Vagina (tissue), 2 donors: ENCODE measurements at regions not wholly inside any gene's neighbourhood (a gene's known extent, or its start where the extent isn't known, plus 50 kb on each side); places are given as distances from the start of the nearest gene placed in this dataset.

Experiments
- DNase-seq, 2 donors: peaks; one replicate each; pipeline ENCODE4 v3.0.0-alpha.2; 2017; ENCODE audit errors: extremely low spot score in 2 of 2
- H3K27ac ChIP-seq: fragments of 200-600 bp; sonication (generic); one replicate; pipeline ENCODE4 v1.5.1; 2019
- H3K27me3 ChIP-seq: fragments of 200-600 bp; sonication (generic); one replicate; pipeline ENCODE4 v1.5.1; 2019
- H3K36me3 ChIP-seq, 2 donors: fragments of 200-600 bp; sonication (generic); one replicate each; pipeline ENCODE4 v1.5.1; 2017 to 2019
- H3K4me1 ChIP-seq: fragments of 200-600 bp; sonication (generic); one replicate; pipeline ENCODE4 v1.5.1; 2019
- H3K4me3 ChIP-seq, 2 donors: fragments of 200-600 bp; sonication (generic); 1 replicate in 1 of 2; 2 replicates in 1 of 2; pipeline ENCODE4 v1.5.1; 2016 to 2019
- H3K9me3 ChIP-seq: fragments of 200-600 bp; sonication (generic); one replicate; pipeline ENCODE4 v1.5.1; 2019
- POLR2A ChIP-seq, 2 donors: fragments of 450-650 bp; IDR thresholded peaks; one replicate each; pipeline ENCODE4 v1.6.1; 2017; ENCODE audit warnings: antibody characterized with exemption in 2 of 2, mild to moderate bottlenecking in 2 of 2, moderate library complexity in 2 of 2
- POLR2AphosphoS5 ChIP-seq, 2 donors: sonication (generic); formaldehyde crosslinking; IDR thresholded peaks; one replicate each; pipeline ENCODE4 v1.9.0; 2017; ENCODE audit warnings: antibody characterized with exemption in 2 of 2, mild to moderate bottlenecking in 2 of 2, low read depth in 1 of 2; ENCODE audit not compliant: insufficient read depth in 1 of 2
- intact Hi-C: fragments of 100-400 bp; cut with DNase I; formaldehyde crosslinking; loops from one replicate; pipeline ENCODE4 v1.15.1; 2023
- TF ChIP-seq, protein P1 (sequence below), 3 experiments: fragments of 450-650 bp in 2 of 3; fragments of 200-600 bp in 1 of 3; sonication (generic) in 1 of 3; IDR thresholded peaks; one replicate each; pipeline ENCODE4 v1.5.1; 2017 to 2019; ENCODE audit warnings: antibody characterized with exemption in 3 of 3, mild to moderate bottlenecking in 2 of 3, moderate library complexity in 2 of 3

GRCh38 chr1:68551459-68551858 lies 54.6 kb upstream of the DEPDC1 start:
- intact Hi-C loops = no loop called here
- H3K4me1 ChIP-seq = no peaks in the 10 kb centered on the region
- no peak overlapping the region for H3K4me3 ChIP-seq
- H3K27me3 ChIP-seq = no peaks in the 10 kb centered on the region
- TF ChIP-seq POLR2A (IDR thresholded peaks at IDR 0.05) = no peak
- TF ChIP-seq, protein P1, sequence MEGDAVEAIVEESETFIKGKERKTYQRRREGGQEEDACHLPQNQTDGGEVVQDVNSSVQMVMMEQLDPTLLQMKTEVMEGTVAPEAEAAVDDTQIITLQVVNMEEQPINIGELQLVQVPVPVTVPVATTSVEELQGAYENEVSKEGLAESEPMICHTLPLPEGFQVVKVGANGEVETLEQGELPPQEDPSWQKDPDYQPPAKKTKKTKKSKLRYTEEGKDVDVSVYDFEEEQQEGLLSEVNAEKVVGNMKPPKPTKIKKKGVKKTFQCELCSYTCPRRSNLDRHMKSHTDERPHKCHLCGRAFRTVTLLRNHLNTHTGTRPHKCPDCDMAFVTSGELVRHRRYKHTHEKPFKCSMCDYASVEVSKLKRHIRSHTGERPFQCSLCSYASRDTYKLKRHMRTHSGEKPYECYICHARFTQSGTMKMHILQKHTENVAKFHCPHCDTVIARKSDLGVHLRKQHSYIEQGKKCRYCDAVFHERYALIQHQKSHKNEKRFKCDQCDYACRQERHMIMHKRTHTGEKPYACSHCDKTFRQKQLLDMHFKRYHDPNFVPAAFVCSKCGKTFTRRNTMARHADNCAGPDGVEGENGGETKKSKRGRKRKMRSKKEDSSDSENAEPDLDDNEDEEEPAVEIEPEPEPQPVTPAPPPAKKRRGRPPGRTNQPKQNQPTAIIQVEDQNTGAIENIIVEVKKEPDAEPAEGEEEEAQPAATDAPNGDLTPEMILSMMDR (IDR thresholded peaks at IDR 0.05) = no peak
- TF ChIP-seq POLR2AphosphoS5 (IDR thresholded peaks at IDR 0.05; ENCODE audit: insufficient read depth in 1 of 2, low read depth in 1 of 2) = no peak
- no peak for DNase-seq
- H3K27ac ChIP-seq = no peak overlapping the region
- no peaks in the 10 kb centered on the region for H3K9me3 ChIP-seq
- H3K36me3 ChIP-seq = no peaks in the 10 kb centered on the region

DNA sequence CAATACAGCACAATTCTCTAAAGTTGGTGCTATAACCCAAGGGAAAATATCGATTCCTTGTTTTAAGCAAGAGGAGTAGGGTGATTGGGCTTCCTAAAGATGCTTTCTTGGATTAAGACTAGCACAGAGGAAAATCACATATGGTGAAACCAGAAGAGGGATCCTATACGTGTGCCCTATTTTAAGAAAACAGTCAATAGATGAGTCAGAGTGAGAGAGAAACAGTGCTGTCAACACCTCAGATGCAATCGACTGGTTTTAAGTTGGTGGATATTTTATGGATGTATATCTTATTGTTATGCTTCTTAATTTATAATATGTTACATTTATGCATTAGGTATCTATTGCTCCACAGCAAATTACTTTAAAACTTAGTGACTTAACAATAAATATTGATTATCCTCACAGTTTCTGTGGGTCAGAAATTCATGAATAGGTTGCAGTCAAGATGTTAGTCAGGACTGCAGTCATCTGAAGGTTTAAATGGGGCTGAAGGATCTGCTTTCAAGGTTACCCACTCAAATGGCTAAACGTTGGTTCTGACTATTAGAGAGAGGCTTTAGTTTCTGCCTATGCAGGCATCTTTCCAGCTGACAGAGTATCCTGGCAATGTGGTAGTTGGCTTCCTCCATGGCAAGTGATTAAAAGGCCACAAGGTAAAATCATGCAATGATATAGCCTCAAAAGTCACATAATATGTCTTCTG lies 61.6 kb upstream of the DEPDC1 start:
- Histone ChIP-seq H3K9me3 (no peaks in the 10 kb centered on the region), H3K4me3 (no peak overlapping the region), H3K27me3 (no peaks in the 10 kb centered on the region), H3K36me3 (no peaks in the 10 kb centered on the region), H3K4me1 (no peaks in the 10 kb centered on the region), H3K27ac (no peak overlapping the region)
- no peak for DNase-seq
- TF ChIP-seq, protein P1 (IDR thresholded peaks at IDR 0.05) = no peak
- TF ChIP-seq POLR2AphosphoS5 (IDR thresholded peaks at IDR 0.05; ENCODE audit: insufficient read depth in 1 of 2, low read depth in 1 of 2) = no peak
- no peak for TF ChIP-seq POLR2A (IDR thresholded peaks at IDR 0.05)
- intact Hi-C loops = no loop called here

- no peaks in the 10 kb centered on the region for H3K27me3 ChIP-seq
- no peaks in the 10 kb centered on the region for H3K9me3 ChIP-seq
- H3K4me3 ChIP-seq = no peak overlapping the region
- no peak for DNase-seq
- no peaks in the 10 kb centered on the region for H3K4me1 ChIP-seq
- intact Hi-C loops = no loop called here
- TF ChIP-seq POLR2AphosphoS5 (IDR thresholded peaks at IDR 0.05; ENCODE audit: insufficient read depth in 1 of 2, low read depth in 1 of 2) = no peak
- no peak for TF ChIP-seq POLR2A (IDR thresholded peaks at IDR 0.05)
- TF ChIP-seq, protein P1 (IDR thresholded peaks at IDR 0.05) = no peak
- H3K36me3 ChIP-seq = no peaks in the 10 kb centered on the region
- H3K27ac ChIP-seq = no peak overlapping the region
Observed at GRCh38 chr1:68565923-68566322, 69.0 kb upstream of the DEPDC1 start.

DNA sequence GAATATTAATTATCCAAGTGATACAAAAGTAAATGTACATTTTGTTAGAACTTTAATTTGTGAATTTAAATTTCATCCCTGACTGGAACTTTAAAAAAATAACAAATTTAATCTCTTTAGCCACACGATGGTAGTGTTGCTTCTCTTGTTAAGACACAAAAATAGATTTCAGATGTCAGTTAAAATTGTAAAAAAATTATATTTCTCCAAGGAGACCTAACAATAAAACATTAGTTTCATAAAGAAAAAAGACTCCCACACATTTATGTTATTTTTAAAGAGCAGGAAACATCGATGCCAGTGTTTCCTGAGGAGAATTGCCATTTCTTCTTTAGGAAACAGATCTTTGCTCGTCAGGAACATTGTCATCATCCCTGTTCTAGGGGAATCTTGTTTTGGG lies 74.0 kb upstream of the DEPDC1 start:
- intact Hi-C loops = no loop called here
- TF ChIP-seq POLR2AphosphoS5 (IDR thresholded peaks at IDR 0.05; ENCODE audit: insufficient read depth in 1 of 2, low read depth in 1 of 2) (no peak), POLR2A (IDR thresholded peaks at IDR 0.05) (no peak)
- Histone ChIP-seq H3K36me3 (no peaks in the 10 kb centered on the region), H3K9me3 (no peaks in the 10 kb centered on the region), H3K27me3 (no peaks in the 10 kb centered on the region), H3K27ac (no peak overlapping the region), H3K4me3 (no peak overlapping the region), H3K4me1 (no peaks in the 10 kb centered on the region)
- DNase-seq = no peak

GRCh38 chr1:68571454-68572235 lies 74.8 kb upstream of the DEPDC1 start:
- no peaks in the 10 kb centered on the region for H3K9me3 ChIP-seq

More at GRCh38 chr1:68571454-68572235, 74.8 kb upstream of the DEPDC1 start:
- Histone ChIP-seq H3K4me3 (no peak overlapping the region), H3K27me3 (no peaks in the 10 kb centered on the region), H3K4me1 (no peaks in the 10 kb centered on the region), H3K36me3 (no peaks in the 10 kb centered on the region), H3K27ac (no peak overlapping the region)
- intact Hi-C loops = no loop called here
- TF ChIP-seq POLR2AphosphoS5 (IDR thresholded peaks at IDR 0.05; ENCODE audit: insufficient read depth in 1 of 2, low read depth in 1 of 2) (no peak), POLR2A (IDR thresholded peaks at IDR 0.05) (no peak)
- TF ChIP-seq, protein P1 (IDR thresholded peaks at IDR 0.05) = no peak
- no peak for DNase-seq
